HepG2 (cell line): ENCODE measurements at regions not wholly inside any gene's neighbourhood (a gene's known extent, or its start where the extent isn't known, plus 50 kb on each side); places are given as distances from the start of the nearest gene placed in this dataset.

Source experiments
- ATAC-seq: fragments of 200-7000 bp; cut with Tn5 transposase; 3 replicates; pipeline ENCODE4 v1.9.1; 2020; ENCODE audit warnings: mild to moderate bottlenecking, moderate library complexity
- BruUV-seq: library from RNA; stranded (reverse); fragments of 400-500 nt; replicated peaks from 2 replicates; lab custom pipeline; 2021; lab: Mats Ljungman, UMichigan
- CTCF ChIA-PET: fragments of 300-600 bp; formaldehyde crosslinking; extraction: SDS; loops from one replicate; lab custom pipeline; 2021; ENCODE audit warnings: low total read pairs, inconsistent platforms, low intra/inter-chr PET ratio; lab: Yijun Ruan, JAX
- POLR2A ChIA-PET: fragments of 350-600 bp; sonication (Branson Sonifier 250); formaldehyde crosslinking; loops from one replicate; lab custom pipeline; 2020; ENCODE audit warnings: antibody characterized with exemption, inconsistent platforms; lab: Yijun Ruan, JAX
- DNase-seq: peaks from one replicate; pipeline ENCODE4 v3.0.0-alpha.2; 2015; ENCODE audit warnings: low spot score
- FAIRE-seq: peaks from 3 replicates; lab custom pipeline; 2011; peaks lifted over from hg19 to GRCh38; lab: Jason Lieb, UNC
- H2AFZ ChIP-seq: one replicate; pipeline ENCODE4 v1.6.1; 2011; ENCODE audit warnings: low read length, inconsistent platforms
- H3K27ac ChIP-seq: fragments of 300-600 bp; 3 replicates; pipeline ENCODE4 v1.8.0; 2011; ENCODE audit warnings: mixed run types, mild to moderate bottlenecking, mixed read lengths, low read length, inconsistent platforms; ENCODE audit not compliant: insufficient read depth; ENCODE audit errors: extremely low read length
- H3K27me3 ChIP-seq, 2 experiments: fragments of 200-600 bp in 1 of 2; 2 replicates in 1 of 2; 3 replicates in 1 of 2; pipeline versions ENCODE4 v1.6.0 to v1.8.0; 2011; ENCODE audit warnings: low read length in 2 of 2, mild to moderate bottlenecking in 2 of 2, moderate library complexity in 2 of 2, inconsistent platforms in 1 of 2; ENCODE audit not compliant: insufficient read depth in 2 of 2, control insufficient read depth in 1 of 2
- H3K36me3 ChIP-seq, 2 experiments: fragments of 200-600 bp in 1 of 2; replicated peaks in 1 of 2; 2 replicates in 1 of 2; 3 replicates in 1 of 2; pipeline versions ENCODE4 v1.5.1 to v1.8.0; 2011; ENCODE audit warnings: low read length in 2 of 2, inconsistent platforms in 1 of 2; ENCODE audit not compliant: insufficient read depth in 2 of 2, control insufficient read depth in 1 of 2
- H3K4me1 ChIP-seq: 2 replicates; pipeline ENCODE4 v1.5.1; 2012; ENCODE audit warnings: low read length, inconsistent platforms; ENCODE audit not compliant: insufficient read depth
- H3K4me2 ChIP-seq: 2 replicates; pipeline ENCODE4 v1.6.0; 2011; ENCODE audit warnings: low read depth, low read length, inconsistent platforms
- H3K4me3 ChIP-seq, 3 experiments: fragments of 200-600 bp in 1 of 3; sonication (generic), shearing (Covaris generic) in 1 of 3; replicated peaks in 1 of 3; 2 replicates each; pipeline ENCODE4 v1.5.1; 2011 to 2016; ENCODE audit warnings: low read length in 3 of 3, inconsistent platforms in 2 of 3, low read depth in 2 of 3, mild to moderate bottlenecking in 2 of 3, control low read depth in 1 of 3, mixed read lengths in 1 of 3; ENCODE audit not compliant: insufficient read depth in 1 of 3
- H3K79me2 ChIP-seq: one replicate; pipeline ENCODE4 v1.6.1; 2011; ENCODE audit warnings: low read length, inconsistent platforms; ENCODE audit not compliant: insufficient read depth
- H3K9ac ChIP-seq: 2 replicates; pipeline ENCODE4 v1.6.0; 2011; ENCODE audit warnings: mild to moderate bottlenecking, low read depth, low read length, inconsistent platforms; ENCODE audit not compliant: insufficient read depth
- H3K9me3 ChIP-seq: 2 replicates; pipeline ENCODE4 v1.5.1; 2012; ENCODE audit warnings: mild to moderate bottlenecking, low read length
- H4K20me1 ChIP-seq: 2 replicates; pipeline ENCODE4 v1.6.0; 2011; ENCODE audit warnings: inconsistent platforms, mild to moderate bottlenecking, low read length, moderate library complexity; ENCODE audit not compliant: insufficient read depth
- CBX2 ChIP-seq, 2 experiments: fragments of 200-600 bp in 1 of 2; sonication (generic); formaldehyde crosslinking in 1 of 2; IDR thresholded peaks; 2 replicates each; pipeline versions ENCODE4 v1.7.0 to v1.8.1; 2018 to 2022; ENCODE audit warnings: low read depth in 2 of 2, low read length in 1 of 2, mild to moderate bottlenecking in 1 of 2, missing genetic modification reagents in 1 of 2
- CREM ChIP-seq, 2 experiments: sonication (generic) in 1 of 2; formaldehyde crosslinking in 1 of 2; IDR thresholded peaks; 2 replicates each; pipeline versions ENCODE4 v1.4.0 to v1.6.1; 2016 to 2020; ENCODE audit warnings: antibody characterized with exemption in 1 of 2, mild to moderate bottlenecking in 1 of 2, missing genetic modification reagents in 1 of 2
- EZH2 ChIP-seq: conservative IDR thresholded peaks from 2 replicates; pipeline ENCODE4 v1.6.1; 2012; ENCODE audit warnings: mild to moderate bottlenecking, low read depth, low read length, moderate library complexity
- HNRNPLL ChIP-seq: fragments of 200-400 bp; formaldehyde crosslinking; IDR thresholded peaks from 2 replicates; pipeline ENCODE4 v1.6.1; 2017; ENCODE audit warnings: mild to moderate bottlenecking, low read depth, low read length; ENCODE audit not compliant: poor library complexity, severe bottlenecking
- RORA ChIP-seq: sonication (generic); formaldehyde crosslinking; IDR thresholded peaks from 2 replicates; pipeline ENCODE4 v1.5.0; 2020; ENCODE audit warnings: mild to moderate bottlenecking, missing genetic modification reagents, moderate library complexity
- TAF1 ChIP-seq: sonication (generic); formaldehyde crosslinking; IDR thresholded peaks from 2 replicates; pipeline ENCODE4 v1.4.0; 2020; ENCODE audit warnings: missing genetic modification reagents
- TARDBP ChIP-seq: sonication (generic); formaldehyde crosslinking; IDR thresholded peaks from 2 replicates; pipeline ENCODE4 v1.8.0; 2022; ENCODE audit warnings: mild to moderate bottlenecking, missing genetic modification reagents
- TIGD3 ChIP-seq: sonication (generic); formaldehyde crosslinking; IDR thresholded peaks from 2 replicates; pipeline ENCODE4 v1.5.1; 2020; ENCODE audit warnings: mild to moderate bottlenecking, missing genetic modification reagents, borderline replicate concordance
- ZBTB49 ChIP-seq: sonication (generic); formaldehyde crosslinking; IDR thresholded peaks from 2 replicates; pipeline ENCODE4 v1.4.0; 2020; ENCODE audit warnings: missing genetic modification reagents, borderline replicate concordance
- ZNF672 ChIP-seq: sonication (generic); formaldehyde crosslinking; IDR thresholded peaks from 2 replicates; pipeline ENCODE4 v1.8.1; 2022; ENCODE audit warnings: missing genetic modification reagents
- WGBS: methylation state at CpG from one replicate; pipeline ENCODE4 v1.1.6; 2017; ENCODE audit warnings: low lambda C conversion rate; 5-methylcytosine and 5-hydroxymethylcytosine counted together
- in situ Hi-C: cut with HindIII; loops from 2 replicates; pipeline ENCODE4 v1.10.0; 2017; ENCODE audit warnings: low pct_unique_long_range_greater_than_20kb; ENCODE audit not compliant: extremely low pct_ligation_motif_present
- intact Hi-C: fragments of 100-400 bp; cut with micrococcal nuclease; formaldehyde crosslinking; loops from one replicate; pipeline ENCODE4 v1.10.0; 2022; ENCODE audit not compliant: unreplicated experiment
- TF ChIP-seq, protein P1 (sequence below): sonication (generic); formaldehyde crosslinking; IDR thresholded peaks from 2 replicates; pipeline ENCODE4 v1.4.0; 2020; ENCODE audit warnings: missing genetic modification reagents
- TF ChIP-seq, protein P2 (sequence below): sonication (generic); formaldehyde crosslinking; IDR thresholded peaks from 2 replicates; pipeline ENCODE4 v1.4.0; 2020; ENCODE audit warnings: low read depth, mild to moderate bottlenecking, missing genetic modification reagents
- TF ChIP-seq, protein P3 (sequence below): sonication (generic); formaldehyde crosslinking; IDR thresholded peaks from 2 replicates; pipeline ENCODE4 v1.4.0; 2020; ENCODE audit warnings: mild to moderate bottlenecking, missing genetic modification reagents

DNA sequence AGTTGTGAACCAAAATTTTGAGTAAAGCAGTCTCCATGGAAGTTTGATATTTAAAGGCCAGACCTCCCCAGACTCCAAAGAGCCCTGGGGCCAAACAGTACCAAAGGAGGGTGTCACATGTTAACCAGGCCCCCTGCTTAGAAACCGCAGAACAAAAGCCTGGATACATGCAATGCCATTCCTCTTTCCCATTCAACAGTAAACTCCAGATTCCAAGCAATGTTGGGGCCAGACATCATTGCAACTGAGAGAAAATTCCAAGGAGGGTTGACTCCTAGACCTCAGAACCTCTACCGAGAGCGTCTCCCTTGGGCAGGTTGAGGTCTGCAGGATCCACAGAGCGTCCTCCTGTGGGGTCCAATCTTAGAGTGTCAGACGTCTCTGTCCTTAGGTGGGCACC, 404.4 kb upstream of the SYT4 start (continued):
- TF ChIP-seq RORA (CRISPR knock-in tag), result no peak
- TF ChIP-seq TIGD3 (CRISPR knock-in tag), result no peak
- TF ChIP-seq, protein P1, sequence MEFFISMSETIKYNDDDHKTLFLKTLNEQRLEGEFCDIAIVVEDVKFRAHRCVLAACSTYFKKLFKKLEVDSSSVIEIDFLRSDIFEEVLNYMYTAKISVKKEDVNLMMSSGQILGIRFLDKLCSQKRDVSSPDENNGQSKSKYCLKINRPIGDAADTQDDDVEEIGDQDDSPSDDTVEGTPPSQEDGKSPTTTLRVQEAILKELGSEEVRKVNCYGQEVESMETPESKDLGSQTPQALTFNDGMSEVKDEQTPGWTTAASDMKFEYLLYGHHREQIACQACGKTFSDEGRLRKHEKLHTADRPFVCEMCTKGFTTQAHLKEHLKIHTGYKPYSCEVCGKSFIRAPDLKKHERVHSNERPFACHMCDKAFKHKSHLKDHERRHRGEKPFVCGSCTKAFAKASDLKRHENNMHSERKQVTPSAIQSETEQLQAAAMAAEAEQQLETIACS (CRISPR knock-in tag), result no peak
- no peak for TF ChIP-seq ZBTB49 (CRISPR knock-in tag)

DNA sequence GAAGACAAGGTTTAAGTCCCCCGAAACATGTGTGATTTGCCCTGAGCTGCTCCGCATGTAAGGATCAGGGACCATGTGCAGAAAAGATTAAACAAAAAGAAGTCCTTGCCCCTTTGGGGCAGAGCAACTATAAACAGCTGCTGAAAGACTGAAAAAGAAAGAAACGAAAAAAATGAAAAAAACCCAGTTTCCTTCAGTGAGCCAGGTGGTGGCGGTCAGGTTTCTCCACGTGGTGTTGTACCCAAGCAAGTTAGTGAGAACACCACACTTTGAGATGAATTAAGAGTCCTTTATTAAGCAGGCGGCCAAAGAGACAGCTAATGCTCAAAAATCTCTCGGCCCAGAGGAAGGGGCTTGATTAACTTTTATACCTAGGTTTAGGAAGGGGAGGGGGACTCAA, 404.9 kb upstream of the SYT4 start:
- intact Hi-C loops (no loop called here), in situ Hi-C loops (no loop called here)
- H3K9me3 ChIP-seq, result peaks cover 48% of the 10 kb centered on the region
- no peak overlapping the region for H2AFZ ChIP-seq
- no peaks in the 10 kb centered on the region for H3K4me1 ChIP-seq
- no peak for FAIRE-seq
- CTCF ChIA-PET, result no interaction called here
- H4K20me1 ChIP-seq, result no peaks in the 10 kb centered on the region
- WGBS, result 18% methylated on average over 7 of the region's 7 CpGs
- no peak overlapping the region for H3K4me2 ChIP-seq
- no peak overlapping the region for H3K27ac ChIP-seq
- H3K79me2 ChIP-seq, result no peaks in the 10 kb centered on the region
- no peak for ATAC-seq
- H3K36me3 ChIP-seq, result no peaks in the 10 kb centered on the region
- no TSS peak for BruUV-seq
- H3K9ac ChIP-seq, result no peak overlapping the region
- POLR2A ChIA-PET, result no interaction called here
- no peak for DNase-seq
- no peak overlapping the region for H3K4me3 ChIP-seq
- no peaks in the 10 kb centered on the region for H3K27me3 ChIP-seq
- TF ChIP-seq EZH2 (no peak), CREM (IDR thresholded peaks at IDR 0.05) (no peak), CREM (CRISPR knock-in tag; IDR thresholded peaks at IDR 0.05) (no peak), ZNF672 (CRISPR knock-in tag) (no peak), HNRNPLL (no peak), TAF1 (CRISPR knock-in tag) (no peak), CBX2 (IDR thresholded peaks at IDR 0.05; ENCODE audit: low read depth, low read length) (no peak), CBX2 (CRISPR knock-in tag; IDR thresholded peaks at IDR 0.05; ENCODE audit: low read depth) (no peak), TARDBP (no peak)
- TF ChIP-seq, protein P2, sequence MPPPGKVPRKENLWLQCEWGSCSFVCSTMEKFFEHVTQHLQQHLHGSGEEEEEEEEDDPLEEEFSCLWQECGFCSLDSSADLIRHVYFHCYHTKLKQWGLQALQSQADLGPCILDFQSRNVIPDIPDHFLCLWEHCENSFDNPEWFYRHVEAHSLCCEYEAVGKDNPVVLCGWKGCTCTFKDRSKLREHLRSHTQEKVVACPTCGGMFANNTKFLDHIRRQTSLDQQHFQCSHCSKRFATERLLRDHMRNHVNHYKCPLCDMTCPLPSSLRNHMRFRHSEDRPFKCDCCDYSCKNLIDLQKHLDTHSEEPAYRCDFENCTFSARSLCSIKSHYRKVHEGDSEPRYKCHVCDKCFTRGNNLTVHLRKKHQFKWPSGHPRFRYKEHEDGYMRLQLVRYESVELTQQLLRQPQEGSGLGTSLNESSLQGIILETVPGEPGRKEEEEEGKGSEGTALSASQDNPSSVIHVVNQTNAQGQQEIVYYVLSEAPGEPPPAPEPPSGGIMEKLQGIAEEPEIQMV (CRISPR knock-in tag), result no peak
- TF ChIP-seq, protein P3, sequence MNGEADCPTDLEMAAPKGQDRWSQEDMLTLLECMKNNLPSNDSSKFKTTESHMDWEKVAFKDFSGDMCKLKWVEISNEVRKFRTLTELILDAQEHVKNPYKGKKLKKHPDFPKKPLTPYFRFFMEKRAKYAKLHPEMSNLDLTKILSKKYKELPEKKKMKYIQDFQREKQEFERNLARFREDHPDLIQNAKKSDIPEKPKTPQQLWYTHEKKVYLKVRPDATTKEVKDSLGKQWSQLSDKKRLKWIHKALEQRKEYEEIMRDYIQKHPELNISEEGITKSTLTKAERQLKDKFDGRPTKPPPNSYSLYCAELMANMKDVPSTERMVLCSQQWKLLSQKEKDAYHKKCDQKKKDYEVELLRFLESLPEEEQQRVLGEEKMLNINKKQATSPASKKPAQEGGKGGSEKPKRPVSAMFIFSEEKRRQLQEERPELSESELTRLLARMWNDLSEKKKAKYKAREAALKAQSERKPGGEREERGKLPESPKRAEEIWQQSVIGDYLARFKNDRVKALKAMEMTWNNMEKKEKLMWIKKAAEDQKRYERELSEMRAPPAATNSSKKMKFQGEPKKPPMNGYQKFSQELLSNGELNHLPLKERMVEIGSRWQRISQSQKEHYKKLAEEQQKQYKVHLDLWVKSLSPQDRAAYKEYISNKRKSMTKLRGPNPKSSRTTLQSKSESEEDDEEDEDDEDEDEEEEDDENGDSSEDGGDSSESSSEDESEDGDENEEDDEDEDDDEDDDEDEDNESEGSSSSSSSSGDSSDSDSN (CRISPR knock-in tag), result no peak
